SK-N-DZ (cell line): ENCODE measurements at regions not wholly inside any gene's neighbourhood (a gene's known extent, or its start where the extent isn't known, plus 50 kb on each side); places are given as distances from the start of the nearest gene placed in this dataset.
"Not testable (repeated sequence)": the region's sequence is repeated elsewhere in the genome, so short reads cannot be mapped to it uniquely, and the experiment has no call there.

Experiments used
- DNase-seq: peaks from one replicate; pipeline ENCODE4 v3.0.0-alpha.2; 2015; ENCODE audit warnings: low spot score

DNA sequence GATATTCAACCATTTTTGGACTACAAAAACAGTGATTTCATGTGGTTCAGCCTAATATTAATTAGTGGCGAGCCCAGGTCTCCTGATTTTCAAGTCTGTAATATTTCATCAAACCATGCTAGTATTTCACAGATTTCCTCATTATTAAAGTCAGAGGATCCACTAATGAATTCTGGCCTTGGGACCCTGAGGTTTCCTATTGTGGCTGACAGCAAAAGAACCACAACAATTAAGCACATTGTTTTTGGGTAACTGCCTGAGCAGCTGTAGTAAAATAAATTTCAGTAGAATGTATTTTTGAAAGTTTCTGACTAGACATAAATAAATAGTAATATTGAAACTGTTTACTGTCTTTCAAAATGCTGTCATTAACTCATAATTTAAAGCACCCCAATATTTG lies 630.7 kb upstream of the MMS22L start:
- DNase-seq = no peak

DNA sequence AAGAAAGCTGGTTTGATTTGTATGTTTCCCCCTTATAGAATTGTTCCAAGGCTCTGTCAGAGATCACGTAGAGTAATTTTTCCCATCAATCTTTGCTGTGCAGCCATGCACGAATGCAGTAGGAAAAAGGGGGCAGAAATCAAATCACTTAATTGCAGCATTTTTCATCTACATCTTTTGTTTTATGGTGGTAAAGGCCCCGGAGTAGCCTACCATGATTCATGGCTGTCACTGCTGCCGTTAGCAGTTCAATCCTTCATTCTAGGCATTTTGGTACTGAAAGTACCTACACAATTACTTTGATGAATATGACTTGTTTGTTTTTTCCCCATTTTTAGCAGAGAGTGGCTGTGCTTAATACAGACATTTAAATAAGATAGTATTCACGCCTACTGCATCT lies 631.9 kb upstream of the MMS22L start:
- no peak for DNase-seq

DNA sequence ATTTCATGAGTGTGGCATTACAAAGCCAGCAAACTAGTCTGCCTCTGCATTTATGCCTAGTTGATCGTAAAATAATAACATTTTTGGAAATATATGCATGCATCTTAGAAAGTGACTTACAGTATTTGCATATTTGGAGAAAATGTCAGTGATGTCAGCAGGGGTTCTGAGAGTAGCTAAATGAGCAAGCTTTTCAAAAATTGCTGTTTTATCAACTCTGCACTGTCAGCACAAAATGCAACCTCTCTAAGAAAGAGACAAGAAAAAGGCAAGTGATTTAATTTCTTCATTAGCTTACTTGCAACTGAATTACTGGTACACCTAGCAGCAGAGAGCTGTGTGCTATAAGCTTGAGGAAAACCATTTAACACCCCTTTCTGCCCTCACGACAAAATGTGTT lies 632.5 kb upstream of the MMS22L start:
- no peak for DNase-seq

DNA sequence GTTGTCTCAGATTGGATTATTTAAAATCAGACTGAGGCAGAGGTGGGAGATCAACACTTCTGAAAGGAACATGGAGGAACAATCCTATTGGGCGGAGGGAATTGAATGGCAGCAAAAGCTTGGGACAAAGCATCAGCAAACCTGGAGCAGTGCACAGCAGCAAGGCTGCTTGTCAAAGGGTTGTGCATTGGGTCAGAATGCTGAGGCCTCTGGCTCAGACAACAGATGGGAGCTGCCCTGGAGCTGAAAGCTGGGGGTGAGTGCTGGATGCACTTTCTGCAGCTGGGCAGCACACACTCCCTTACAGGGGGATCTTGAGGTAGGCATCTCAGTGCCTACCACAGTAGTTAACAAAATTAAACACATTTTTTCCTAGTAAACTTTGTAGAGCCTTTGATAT lies 634.4 kb upstream of the MMS22L start:
- no peak for DNase-seq

DNA sequence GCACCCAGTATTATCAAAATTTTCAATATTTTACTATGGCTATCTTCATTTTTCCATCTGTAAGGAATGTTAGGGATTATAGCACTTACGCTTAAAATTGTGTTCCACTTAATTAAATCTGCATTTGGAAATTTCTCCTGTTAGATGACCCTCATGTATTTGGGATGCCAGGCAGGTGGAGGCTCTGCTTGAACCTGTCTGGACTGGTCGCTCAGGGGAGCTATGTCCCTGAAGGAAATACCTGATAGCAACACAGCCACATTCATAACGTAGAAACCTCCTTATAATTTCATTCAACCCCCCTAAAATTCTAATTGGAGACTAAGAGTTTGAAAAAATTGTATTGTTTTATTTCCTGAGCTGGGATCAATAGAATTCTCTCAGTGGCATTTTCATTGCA lies 636.0 kb upstream of the MMS22L start:
- no peak for DNase-seq

DNA sequence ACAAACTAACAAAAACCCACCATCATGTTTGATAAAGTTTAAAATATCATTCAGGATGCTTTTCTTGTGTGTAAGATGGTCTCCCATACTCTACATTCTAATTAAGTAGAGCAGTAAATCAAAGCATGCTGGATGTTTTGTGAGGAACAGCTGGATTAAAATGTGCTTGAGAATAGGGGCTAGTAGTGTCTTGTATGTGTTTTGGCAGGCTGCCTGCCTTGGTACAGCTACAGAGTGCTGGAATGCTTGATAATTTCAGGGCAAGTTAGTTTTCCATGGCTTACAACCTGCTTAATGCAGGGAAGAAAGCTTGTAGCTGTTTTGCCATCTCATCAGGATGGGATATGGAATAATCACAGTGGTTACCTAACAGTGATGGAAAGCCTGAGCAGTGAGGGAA lies 636.6 kb upstream of the MMS22L start:
- DNase-seq = no peak

DNA sequence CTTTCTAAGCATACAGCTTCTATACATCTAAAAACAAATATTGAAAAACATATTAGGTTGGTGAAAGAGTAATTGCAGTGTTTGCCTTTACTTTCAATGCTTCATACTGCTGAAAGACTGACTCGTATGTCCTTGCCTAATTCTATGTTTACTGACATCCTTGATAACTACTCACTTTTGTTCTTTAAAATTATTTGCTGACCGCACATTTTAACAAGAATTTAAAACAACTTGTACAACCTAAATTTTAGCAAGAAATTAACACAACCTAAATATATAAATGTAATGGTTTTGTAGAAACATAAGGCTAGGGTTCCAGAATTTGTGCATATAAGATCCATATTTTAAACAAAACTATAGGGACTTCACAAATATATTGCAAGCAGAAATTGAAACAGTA lies 640.2 kb upstream of the MMS22L start:
- no peak for DNase-seq

DNA sequence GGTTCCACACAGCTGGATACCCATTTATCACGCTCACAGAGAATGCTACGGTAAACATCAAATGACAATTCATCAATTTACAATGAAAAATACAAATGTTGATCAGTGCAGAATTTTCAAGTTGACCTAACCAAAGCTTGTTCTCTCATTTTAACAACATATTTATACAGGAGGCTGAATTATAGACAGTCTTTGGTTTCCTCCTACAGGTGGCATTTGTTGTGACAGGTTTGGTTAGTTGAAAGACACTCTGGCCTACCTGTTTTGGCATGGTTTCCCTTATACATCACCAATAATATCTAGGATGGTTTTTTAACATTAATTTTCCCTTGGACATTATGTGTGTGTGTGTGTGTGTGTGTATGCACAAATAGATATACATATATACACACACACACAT lies 642.5 kb upstream of the MMS22L start:
- DNase-seq = no peak

DNA sequence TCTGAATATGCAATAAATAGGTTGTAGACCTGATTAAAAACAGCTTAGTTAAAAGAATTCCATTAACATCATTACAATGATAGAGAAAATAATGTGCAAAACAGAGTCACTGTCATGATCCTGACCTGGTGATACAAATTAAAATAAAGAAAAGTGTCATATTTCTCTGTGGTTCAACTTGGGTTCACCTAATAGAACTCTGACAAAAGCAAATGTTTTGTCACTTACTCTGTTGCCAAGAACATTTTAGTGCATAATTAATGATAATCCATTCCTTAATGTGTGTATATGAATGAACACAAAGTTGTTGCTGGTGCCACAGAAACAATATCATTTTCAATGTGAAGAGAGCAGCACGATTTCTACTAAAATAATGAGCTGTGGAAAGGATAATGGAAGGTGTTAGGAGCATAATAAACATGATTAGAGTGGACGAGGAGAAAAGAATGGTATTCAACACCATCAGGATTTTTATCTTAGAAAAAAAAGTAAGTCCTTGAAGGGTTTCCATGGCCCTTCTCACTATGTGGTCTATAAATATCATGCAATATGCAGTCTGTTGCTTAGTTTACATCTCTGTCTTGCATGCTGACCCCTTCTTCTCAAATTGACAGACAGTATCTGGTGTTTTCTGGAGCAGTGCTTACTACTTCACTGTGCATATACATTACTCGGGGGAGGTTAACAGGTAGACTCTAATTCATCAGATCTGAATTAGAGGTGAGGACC lies 656.6 kb upstream of the MMS22L start:
- no peak for DNase-seq

DNA sequence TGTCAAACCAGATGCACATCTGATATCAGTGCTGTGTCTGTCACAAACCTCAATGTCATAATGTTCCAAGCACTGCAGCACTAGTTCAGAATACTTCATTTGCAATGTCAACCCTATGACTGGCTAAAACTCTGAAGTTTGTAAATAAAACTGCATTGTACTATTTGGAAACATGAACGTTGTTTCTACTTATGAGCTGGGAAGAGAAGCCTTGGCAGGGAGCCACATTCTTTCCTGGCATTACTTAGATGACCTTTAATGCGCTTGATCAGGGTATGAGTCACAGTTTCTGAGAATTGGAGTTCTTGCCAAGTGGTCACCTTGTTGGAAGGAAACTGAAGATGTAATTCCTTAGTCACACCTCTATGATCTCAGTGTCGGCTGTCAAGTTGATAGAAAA lies 664.8 kb upstream of the MMS22L start:
- DNase-seq = no peak

DNA sequence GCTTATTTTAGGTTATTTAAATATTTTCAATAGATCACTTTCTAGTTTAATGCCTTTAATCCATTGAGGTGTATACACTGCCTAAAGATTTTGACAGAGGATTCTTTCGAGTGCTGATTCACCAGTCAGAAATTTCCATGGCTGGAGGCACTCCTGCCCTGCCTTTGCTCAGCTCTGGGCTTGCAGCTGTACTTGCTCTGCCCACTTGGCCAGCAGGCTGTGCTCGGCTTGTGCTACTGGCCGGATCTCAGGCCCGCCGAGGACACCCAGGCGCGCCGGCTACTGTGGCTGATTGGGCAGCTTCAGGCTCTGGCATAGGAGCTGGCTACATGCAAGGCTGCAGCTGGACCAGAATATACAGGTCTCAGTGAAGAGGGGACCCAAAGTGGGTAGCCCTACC lies 675.1 kb upstream of the MMS22L start:
- no peak for DNase-seq

DNA sequence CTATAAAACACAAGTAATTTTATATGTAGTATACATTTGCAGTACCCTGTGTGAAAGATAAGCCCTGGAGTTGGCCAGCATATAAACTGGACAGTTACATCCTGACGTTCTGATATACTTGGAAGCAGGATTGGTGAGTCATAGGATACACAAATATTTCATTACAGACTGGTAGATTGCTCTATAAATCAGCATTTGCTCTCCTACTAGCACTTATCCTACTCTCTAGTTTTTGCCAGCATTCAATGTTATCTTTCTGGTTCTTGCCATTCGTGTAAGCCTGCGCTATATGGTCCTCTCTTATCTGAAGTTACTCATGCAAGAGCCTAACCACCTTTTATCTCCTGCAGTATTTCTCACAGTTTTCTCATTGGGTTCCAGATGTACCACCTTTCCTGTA lies 680.2 kb upstream of the MMS22L start:
- DNase-seq = no peak

DNA sequence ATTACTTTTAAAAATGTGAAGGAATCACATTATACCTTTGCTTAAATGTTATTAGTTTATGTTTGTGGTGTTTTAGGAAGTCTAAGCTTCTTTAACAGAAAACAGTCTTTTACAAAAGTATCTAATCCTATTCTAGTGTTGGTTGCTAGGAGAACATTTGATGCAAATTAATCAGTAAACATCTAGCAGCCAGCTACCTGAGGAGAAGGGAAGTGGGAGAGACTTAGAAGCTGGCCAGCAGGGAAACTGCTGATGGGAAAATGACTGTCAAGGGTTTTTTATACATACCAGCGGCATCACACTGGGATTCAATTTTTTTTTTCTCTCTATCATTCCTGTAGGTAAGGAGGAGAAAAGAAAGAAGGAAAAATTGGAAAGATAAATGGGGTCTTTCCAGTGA lies 686.0 kb upstream of the MMS22L start:
- no peak for DNase-seq

DNA sequence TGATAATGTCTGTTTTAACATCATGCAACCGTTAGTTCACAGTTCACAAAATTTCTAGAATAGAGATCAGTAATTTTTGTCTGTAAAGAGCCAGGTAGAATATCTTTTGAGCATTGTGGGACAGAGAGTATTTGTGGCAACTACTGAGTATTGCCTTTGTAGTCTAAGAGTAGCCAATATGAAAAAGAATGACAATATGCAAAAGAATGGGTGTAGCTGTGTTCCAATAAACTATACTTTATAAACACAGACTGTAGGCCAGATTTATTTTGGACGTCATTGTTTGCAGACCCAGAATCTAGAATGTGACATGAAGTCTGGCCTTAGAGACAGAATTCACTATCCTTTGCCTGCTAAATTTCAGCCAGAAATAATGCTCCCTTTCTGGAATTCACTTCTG lies 694.1 kb upstream of the MMS22L start:
- no peak for DNase-seq

DNA sequence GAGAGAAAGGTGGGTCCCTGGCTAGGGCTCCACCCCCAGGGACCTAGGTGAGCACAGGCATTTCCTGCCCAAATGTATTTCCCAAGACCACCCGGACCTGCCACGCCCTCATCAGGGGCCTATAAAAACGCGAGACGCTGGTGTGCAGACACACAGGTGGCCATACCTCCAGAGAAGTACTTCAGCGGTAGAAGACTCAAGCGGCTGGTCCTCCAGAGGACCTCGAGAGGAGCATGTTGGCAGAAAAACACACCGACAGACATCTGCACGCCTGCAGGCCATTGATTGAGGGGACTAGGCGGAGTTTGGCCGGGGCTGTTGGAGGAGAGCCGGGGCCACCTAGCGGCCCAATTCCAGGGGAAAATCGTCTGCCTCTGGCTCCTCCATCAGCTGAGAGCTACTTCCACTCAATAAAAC lies 695.8 kb upstream of the MMS22L start:
- DNase-seq = peak; percentile 9

DNA sequence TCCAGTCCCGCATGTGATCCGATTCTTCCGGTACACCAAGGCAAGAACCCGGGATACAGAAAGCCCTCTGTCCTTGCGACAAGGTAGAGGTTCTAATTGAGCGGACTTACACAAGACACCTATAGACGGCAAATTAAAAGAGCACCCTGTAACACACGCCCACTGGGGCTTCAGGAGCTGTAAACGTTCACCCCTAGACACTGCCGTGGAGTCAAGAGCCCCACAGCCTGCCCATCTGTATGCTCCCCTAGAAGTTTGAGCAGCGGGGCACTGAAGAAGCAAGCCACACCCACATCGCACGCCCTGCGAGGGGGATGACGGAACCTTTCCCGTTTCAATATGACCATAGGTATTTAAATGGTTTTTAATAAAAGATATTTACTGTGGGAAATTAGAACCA lies 696.3 kb upstream of the MMS22L start:
- not testable (repeated sequence) for DNase-seq

DNA sequence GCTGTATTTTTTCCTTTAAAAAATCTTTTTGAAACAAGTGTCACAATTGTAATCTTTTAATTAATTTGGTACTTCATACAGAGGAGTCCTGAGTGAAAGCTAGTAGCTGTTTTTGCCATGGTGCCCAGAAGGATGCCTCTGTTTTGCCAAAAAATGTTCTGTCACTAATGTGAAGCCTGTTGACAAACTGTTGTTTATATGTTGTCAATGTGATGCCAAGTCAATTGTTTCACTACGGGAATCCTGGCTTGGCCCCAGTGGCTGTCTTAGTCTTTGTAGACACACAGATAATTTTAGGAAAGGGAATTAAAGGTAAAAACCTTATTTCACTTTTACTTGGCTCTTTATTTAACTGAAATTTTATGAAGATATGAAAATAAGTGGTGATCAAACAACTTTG lies 706.4 kb upstream of the MMS22L start:
- no peak for DNase-seq

DNA sequence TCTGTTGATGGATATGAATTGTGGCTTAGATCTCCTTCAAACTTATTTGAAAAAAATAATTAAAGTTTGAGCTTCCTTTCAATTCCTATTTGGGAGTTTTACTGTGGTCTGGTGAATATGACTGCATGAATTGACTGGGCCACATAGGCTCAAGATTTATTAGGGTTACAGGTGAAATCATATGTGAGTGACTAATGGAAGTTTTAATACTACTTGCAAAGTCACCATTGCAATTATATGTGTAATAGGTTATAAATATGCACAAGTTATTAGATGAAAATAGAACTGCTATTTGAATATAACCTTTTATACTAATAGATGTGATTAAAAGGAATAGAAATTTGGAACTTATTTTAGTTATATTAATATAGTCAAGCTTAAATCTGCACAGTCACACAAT lies 712.1 kb upstream of the MMS22L start:
- DNase-seq = no peak

DNA sequence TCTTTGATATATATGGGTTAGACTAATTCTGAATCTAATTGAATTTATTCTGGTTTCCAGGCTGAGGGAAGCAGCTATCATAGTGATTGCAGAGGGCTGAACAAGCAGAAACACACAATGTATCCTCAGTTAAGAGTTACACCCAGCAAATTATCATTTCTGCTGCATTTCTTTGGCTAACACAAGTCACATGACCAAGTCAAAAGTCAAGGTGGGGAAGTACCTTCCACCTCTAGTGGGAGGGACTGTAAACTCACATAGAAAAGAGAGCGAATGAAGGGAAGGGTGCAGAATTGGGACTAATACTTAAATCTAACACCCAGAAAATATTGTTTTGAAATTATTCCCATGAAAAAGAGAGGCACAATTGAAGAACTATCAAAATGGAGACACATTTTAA lies 719.7 kb upstream of the MMS22L start:
- no peak for DNase-seq

DNA sequence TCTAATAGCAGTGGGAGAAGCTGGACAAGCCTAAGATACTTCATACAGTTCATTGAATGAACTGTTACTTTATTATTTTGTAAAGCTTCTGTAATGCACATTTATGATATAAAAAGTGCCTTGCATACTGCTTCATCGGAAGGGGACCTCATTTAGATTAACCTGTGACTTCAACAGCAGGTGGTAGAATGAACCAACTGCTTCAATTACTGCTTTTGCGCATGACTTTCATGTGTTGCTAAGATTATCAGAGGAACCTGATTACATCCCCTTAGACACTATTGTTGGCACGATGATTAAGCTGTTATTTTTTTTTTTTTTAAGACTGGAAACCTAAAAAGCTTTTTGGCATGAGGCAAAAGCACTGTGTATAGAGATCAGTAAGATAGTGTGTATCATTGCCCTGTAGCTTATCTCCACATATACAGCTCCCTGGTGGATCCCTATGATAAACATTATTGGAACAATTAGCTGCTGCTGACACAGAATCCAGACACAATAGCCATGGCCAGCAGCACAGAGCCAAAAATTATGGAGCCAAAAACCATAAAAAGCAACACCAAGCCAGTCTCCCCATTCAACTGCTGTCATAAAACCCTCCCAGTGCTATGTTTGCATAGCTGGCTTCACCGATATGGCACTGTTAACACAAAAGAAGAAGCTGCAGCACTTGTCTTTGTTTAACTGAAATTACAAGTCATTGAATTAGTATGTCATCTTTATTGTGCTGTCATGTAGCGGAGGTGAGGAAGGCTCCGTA lies 731.6 kb upstream of the MMS22L start:
- peak; percentile 33 for DNase-seq

DNA sequence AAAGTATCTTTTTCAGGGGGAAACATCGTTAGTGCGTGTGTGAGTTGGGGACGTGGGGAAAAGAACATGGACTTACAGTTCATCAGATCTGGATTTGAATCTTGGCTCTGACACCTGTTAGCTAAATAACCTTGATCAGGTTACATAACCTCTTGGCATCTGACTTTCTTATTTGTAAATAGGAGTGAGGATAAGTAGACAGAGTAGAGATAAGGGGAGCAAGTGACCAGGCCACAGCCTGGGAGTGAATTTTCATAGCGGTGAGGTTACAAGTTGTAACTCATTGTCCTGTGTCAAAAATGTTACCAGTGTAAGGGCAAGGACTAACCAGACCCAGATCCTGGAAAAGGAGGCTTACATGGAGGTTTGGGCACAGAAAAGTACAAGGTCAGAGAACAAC lies 733.5 kb upstream of the MMS22L start:
- DNase-seq = no peak

DNA sequence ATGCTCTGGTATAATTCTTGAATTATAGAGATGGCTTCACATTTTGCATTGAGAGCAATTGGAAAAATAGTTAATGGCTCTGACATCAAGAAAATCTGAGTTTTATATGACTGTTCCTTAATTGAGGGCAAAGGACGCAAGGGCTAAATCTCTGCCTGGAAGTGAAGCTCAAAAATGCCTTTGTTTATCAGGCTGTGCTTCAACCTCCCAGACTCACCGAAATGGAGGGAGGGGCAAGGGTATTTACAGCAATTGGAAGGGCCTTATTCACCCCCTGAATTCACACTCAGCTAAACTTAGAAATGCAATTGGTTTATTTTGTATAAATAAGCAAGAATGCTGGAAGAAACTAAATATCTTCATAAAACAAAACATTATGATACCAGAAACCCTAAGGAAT lies 737.2 kb upstream of the MMS22L start:
- no peak for DNase-seq

DNA sequence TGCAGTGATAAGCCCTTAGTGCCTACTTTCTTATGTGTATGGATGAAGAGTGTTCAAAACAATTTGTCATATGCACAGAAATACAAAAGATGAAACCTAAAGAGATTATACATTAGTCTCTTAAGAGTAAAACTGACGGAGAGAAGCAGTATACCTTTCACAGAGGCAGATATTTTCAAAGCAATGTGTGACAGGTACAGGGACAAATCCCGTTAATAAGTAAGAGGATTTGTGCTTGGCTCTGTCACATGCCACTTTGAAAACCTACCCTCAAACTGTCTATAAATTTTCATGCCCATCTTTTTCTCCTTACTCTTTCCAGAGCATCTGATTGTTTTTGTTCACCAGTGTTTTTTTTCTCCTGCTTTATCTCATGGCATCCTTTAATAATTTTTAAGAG lies 741.3 kb upstream of the MMS22L start:
- DNase-seq = no peak

DNA sequence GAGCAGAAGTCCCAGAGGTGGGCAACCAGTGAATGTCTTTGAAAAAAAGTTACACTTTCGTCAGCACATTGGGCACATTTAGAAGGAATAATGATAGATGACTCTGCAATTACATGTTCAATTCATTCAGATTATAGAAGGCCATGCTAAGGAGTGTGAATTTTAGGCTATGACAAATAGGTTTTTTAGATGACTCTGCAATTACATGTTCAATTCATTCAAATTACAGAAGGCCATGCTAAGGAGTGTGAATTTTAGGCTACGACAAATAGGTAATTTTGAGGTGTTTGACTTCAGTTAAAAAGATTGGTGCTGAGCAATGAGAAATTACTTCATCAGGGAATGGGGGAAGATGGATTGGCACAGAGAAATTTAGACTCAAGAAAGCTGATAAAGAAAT lies 744.9 kb upstream of the MMS22L start:
- no peak for DNase-seq
